NCI-H2107 treated with DMSO at 0.1 percent for 48 hours (cell line): ENCODE measurements at regions not wholly inside any gene's neighbourhood (a gene's known extent, or its start where the extent isn't known, plus 50 kb on each side); places are given as distances from the start of the nearest gene placed in this dataset.
"Not testable (repeated sequence)": the region's sequence is repeated elsewhere in the genome, so short reads cannot be mapped to it uniquely, and the experiment has no call there.

ENCODE experiments used
- DNase-seq: peaks from one replicate; lab custom pipeline; 2025; ENCODE audit not compliant: unreplicated experiment; lab: John Stamatoyannopoulos, UW

DNA sequence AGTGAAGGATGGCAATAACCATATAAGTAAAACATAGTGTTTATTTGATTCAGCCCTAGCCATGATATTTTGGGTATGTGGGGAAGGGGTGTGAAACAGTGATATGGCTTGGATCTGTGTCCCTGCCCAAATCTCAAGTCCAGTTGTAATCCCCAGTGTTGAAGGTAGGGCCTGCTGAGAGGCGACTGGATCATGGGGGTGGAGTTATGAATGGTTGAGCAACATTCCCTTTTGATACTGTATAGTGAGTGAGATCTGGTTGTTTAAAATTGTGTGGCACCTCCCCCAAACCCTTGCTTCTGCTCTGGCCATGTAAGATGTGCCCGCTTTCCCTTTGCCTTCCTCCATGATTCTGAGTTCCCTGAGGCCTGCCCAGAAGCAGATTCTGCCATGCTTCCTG lies 1804.6 kb downstream of the MAT2B start:
- no peak for DNase-seq

DNA sequence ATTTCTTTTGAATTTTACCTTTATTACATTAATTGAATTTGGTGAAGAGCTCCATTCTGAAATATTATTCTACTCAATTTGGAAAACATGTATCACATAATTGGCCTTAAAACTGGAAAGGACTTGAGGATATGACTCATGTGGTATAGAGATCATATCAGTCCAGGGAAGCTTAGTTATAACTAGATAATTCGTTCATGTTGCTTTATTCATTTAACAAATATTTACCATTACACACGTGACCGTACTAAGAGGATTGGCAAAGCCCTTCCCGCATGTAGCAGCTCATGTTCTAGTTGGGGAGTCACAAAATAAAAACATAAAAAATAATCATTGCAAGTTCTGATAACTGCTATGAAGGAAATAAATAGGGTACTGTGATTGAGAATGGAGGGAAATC lies 1816.5 kb downstream of the MAT2B start:
- no peak for DNase-seq

DNA sequence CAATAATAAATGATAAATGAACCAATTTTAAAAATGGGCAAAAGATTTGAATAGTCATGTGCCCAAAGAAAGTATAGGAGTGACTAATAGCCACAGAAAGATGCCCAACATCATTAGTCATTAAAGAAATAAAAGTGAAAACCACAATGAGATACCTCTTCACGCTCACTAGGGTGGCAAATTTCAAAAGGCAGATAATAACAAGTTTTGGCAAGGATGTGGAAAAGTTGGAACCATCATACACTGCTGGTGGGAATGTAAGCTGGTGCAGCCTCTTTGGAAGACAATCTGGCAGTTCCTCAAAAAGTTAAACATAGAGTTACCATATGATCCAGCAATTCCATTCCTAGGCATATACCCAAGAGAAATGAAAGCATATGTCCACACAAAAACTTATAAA lies 1819.8 kb downstream of the MAT2B start:
- no peak for DNase-seq

DNA sequence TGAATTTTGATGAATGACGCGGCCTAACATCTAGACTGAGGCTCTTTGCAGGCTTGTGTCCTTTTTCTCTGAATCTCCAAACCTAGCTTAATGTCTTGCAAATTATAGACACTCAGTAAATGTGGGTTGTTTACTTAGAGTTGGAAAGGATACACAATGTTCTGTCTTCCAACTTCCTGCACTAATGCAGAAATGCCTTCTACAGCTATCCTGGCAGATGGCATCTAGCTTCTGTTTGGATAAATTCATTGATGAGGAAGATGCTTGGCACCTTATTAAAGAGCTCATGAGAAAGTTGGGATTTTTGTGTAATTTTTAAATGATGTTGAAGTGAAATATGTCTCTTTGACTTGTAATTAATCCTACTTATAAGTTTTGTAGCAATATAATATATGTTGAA lies 1822.2 kb downstream of the MAT2B start:
- no peak for DNase-seq

DNA sequence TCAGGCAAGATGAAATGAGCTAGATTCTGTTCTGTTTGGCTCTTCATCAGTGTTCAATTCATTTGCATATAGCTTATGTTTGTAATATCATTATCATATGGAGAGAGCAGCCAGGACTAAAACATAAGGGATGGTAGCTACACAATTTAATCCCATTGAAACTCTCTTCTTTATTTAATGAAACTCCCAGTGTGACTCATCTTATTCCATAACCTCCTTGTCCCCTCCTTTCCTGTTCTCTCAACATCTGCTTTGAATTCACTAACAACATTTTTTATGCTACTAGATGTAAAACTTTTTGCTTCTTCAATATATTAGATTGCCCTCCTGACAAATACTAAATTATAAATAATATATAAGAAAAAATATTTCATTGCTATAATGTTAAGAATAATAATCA lies 1823.4 kb downstream of the MAT2B start:
- no peak for DNase-seq

DNA sequence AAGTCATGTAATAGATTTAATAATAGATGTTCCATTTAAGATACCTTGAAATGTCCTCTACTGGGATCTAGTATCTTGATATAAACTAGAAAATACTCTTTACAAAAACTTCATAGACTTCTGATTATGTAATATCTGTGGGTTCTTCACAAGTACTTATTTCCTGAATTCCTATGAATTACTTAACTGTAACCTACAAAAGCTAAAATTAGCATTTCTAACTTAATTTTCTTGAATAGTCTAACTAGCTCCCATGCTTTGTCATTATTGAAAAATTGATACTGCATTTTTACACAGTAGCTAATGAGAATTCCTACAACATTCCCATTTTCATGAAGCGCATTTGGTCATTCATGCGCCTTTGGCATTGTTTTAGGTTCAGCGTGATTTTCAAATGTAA lies 1828.2 kb downstream of the MAT2B start:
- no peak for DNase-seq

DNA sequence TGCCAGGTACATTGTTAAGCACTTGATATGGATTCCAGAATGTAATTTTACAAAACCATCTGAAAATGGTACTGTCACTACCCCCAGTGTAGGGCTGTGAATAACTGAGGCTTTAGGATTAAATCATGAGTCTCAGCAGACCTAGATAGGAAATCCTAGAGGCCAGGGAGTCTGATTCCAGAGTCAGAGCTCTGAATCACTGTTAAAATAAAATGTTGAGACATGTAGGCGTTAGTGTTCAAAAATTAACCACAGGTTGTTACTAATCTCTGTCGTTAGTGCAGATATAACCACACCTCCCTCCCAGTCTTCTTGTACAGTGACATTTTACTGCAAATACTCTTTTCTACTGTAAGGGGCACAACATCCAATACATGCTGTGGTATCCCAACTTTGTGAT lies 1828.8 kb downstream of the MAT2B start:
- no peak for DNase-seq

DNA sequence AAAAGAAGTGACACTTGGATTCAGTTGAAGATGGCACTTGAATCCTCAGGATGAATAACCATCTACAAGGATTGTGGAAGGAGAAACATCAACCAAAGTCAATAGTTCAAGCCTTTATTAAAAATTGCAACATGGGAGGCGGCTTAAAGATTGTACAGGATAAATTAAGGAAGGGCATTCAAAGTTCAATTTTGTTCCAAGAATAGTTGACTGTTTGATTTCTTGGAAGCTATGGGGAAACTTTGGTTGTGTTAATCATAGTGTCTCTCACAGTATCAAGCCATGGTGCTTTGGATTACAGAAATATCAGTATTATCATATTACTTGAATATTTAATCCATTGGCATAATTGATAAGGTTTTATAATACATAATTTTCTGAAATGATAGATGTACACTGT lies 1844.3 kb downstream of the MAT2B start:
- no peak for DNase-seq

DNA sequence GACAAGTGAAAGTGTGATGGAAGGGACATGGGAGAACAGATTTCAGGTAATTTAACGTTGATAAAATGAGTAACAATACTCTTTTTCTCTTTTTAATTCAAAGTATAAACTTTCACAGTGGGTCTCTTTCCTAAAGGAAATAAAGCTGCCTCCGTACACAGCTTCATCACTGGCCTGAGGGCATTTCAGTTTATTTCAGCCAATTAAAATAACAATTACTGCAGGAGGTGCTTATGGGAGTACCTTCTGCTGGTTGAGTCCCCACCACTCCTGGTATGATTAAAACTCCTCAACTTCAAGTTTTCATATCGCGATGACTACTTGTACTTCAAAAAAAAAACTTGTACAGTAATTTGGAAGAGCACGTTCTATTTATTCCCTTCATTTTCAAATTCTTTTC lies 1845.9 kb downstream of the MAT2B start:
- no peak for DNase-seq

DNA sequence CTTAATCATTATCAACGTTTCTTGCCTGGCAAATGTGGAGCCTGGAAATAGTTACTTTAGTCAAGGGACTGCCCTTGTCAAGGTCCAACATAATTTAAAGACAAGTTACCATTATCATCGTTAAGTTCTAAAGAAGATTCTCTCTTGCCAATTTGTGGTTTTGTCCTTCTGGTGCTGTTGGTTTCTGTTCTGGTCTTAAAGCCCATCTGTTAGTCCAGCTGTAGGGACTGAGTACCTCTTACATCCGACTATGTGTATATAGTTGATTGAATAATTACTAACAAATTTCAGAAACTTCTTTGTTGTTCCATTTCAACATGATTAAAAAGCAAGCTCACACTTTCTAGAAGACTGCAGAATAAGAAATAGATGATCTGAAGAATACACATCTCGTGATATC lies 1854.9 kb downstream of the MAT2B start:
- DNase-seq = no peak

DNA sequence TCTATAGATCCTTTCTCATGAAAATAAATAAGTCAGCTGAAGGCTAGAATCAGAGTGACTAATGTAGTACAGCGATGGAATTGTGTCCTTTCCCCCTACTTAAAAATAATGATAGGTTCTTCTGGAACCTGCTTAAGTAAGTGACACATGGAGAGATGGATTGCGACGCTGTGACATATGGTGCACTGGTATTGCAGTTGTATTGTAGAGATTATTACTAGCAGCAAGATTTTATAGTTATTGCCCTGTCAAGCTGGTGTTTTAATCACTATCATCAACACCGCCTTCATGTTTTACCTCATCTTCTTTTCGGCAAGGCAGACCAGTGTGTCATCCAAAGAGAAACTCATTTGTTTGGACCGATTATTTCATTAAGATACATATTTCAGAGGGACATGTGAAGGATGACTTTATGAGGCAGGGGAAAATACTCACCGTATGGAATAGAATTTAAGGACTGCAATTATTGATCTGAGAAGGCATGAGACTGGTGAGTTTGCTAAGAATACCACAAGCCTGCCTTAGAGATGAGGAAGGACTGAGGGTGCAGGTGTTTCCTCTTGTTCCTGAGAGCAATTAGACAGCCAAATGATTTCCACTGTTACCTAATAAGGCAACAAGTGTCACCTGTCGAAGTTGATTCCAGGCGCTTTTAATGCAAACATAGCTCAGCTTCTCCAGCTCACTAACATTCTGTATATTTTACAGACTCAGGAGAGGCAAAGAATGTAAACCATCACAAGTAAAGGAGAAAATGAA lies 1855.5 kb downstream of the MAT2B start:
- no peak for DNase-seq

DNA sequence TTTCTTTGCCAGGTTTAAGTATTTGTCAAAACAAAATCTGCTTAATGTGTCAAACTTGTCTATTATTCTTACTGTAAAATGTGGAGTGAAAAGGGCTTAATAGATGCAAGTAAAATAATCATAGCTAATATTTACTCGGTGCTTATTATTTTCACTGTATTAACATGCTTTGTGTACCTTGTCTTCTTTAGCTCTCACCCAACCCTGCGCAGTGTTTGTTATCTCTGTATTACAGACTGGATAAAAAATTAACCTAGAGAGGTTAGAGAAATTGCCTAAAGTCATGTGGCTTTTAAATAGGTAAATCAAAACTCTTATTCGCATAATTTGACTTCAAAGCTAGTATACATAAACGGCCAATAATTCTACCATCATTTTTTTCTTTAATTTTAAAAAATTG lies 1864.8 kb downstream of the MAT2B start:
- no peak for DNase-seq

DNA sequence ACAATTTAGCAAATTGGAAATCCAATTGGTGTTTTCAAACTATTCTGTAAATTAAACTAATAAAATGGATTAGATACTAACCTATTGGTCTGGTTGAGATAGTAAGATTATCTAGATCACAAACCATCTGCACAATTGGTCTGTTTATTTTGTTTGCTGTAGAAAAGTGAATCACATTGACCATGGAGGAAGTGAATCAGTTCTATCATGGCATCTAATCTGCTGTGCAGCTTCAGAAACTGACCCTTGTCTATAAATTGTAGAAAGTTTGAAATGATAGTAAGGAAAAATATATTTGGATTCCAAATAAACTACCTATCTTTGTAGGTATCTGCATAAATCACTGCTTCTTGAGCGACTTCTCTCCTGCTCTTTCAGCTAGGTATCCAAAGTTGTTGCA lies 1865.4 kb downstream of the MAT2B start:
- no peak for DNase-seq

DNA sequence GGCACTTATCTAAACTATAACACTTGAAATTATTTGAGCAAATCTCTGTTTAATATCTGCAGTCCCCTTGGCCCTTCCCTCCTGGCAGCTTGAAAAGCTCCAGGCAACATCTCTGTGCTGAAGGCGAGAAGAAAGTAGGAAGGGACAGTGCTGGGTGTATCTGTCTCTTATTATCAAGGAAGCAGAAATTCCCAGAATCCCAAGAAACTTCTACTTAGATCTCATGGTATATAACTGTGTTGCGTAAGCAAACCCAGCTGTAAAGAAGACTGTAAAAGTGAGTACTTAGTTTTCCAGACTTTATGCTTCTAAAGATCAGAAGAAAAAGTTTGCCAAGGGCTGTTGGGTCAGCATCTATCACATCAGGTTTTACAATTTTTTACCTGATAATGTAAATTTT lies 1869.8 kb downstream of the MAT2B start:
- no peak for DNase-seq

DNA sequence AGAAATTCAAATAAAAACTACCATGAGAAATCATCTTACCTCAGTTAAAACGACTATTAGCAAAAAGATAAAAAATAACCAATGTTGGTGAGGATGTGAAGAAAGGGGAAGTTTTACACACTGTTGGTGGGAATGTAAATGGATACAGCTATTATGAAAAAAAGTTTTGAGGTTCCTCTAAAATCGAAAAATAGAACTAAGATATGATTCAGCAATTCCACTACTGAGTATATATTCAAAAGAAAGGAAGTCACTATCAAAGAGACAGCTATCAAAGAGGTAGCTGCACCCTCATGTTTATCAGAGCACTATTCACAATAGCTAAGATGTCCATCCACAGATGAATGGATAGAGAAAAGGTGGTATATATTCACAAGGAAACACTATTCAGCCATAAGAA lies 1888.4 kb downstream of the MAT2B start:
- no peak for DNase-seq

DNA sequence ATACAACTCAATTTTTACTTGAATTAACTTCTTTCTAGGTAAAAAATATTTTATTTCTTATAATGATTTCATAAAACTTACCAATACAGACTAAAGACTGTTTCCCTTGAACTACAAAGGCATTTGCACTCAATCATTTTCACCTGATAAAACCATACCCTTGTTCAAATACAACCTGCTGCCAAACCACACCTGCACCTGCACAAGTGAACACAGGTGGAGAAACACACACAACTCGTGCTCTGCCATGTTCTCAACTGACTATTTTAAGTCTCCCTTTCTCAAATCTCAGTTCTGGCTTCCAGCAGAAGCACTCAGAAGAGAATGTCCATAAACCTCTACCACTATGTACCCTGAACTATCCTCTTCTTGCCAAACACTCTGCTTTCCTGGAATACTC lies 1892.1 kb downstream of the MAT2B start:
- DNase-seq = no peak

DNA sequence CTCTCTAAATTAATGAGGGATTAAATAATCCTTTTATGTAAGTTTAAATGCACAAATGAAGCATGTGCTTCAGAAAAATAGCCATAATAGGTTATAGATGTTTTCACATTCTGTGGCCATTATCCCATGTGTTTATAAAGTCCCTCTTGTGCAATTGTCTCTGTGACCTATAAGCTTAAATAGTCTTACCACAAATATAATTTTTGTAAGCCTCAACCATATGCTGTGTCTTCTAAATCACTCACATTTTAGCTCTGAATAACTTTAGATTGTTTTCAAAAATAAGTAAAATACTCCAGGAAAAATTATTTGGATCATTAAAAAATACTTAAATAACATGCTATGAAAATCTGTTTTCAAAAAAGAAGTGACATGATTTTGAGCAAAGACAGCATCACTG lies 1894.7 kb downstream of the MAT2B start:
- DNase-seq = no peak

DNA sequence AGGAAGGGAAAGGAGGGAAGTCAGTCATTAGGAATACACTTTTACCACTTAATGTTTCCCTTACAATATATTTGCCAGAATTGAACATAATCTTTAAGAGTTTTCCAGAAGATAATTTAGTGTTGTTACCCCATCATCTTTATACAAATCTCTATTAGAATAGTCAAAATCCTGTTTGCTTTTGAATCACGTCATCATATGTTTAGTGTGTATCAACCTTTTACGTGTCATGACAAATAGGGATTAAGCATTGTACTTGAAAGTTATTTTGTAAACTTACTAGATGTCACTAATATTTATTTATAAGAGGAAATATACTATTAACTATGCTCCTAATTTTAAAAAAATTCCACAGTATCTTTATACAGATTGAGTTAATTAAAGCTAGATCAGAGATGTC lies 1899.5 kb downstream of the MAT2B start:
- DNase-seq = no peak

DNA sequence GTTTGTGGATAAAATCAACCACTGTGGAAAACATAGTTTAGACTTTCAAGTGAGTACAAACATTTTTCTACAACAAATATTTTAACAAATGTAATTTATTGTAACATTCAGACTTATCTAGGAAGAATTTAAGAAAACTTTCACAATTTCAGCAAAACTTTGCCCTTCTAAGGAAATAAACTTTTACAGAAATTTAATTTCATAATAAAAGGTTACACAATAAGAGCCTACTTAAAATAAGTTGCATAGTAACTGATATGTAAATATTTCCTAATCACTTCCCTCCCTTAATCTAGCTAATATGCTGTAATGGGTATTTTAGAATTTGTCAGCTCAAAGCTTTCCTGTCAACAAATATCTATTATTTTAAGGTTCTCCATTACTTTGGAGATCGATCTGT lies 1899.9 kb downstream of the MAT2B start:
- no peak for DNase-seq

DNA sequence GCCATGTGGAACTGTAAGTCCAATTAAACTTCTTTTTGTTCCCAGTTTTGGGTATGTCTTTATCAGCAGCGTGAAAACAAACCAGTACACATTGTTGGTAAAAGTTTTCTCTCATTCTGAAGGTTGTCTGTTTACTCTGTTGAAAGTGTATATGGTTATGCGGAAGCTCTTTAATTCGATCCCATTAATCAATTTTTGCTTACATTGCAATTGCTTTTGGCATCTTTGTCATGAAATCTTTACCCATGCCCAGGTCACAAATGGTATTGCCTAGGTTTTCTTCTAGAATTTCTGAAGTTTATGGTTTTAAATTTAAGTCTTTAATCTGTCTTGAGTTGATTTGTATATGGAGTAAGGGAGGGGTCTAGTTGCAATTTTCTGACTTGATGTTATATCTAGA lies 1901.9 kb downstream of the MAT2B start:
- no peak for DNase-seq

DNA sequence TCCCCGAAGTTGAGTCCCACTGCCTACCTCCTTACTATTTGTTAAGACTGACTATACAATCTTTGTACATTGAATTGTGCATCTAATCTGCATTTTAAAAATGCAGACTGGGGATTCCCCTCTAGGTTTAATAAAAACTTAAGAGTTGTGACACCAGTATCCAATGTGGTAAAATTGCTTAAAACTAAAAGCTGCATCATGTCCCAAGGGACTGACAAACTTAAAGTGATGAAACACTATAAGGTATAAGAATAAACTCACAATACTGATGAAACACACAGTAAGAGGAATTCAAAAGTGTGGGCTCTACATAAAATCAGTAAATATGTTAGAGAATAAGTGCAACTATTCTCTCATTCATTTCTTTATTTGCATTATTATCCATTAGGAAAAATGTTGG lies 1905.1 kb downstream of the MAT2B start:
- no peak for DNase-seq

DNA sequence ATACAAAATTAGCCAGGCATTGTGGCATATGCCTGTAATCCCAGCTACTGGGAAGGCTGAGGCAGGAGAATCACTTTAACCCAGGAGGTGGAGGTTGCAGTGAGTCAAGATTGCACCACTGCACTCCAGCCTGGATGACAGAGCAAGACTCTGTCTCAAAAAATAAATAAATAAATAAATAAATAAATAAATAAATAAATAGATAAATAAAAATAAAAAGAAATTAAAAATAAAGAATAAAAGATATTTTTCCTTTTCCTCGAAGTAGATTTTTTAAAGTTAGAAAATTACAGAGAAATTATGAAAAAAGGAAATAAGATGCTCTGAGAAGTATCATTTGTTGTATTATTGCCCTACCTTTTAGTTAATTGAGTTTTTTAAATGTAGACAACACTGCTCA lies 1906.1 kb downstream of the MAT2B start:
- not testable (repeated sequence) for DNase-seq

DNA sequence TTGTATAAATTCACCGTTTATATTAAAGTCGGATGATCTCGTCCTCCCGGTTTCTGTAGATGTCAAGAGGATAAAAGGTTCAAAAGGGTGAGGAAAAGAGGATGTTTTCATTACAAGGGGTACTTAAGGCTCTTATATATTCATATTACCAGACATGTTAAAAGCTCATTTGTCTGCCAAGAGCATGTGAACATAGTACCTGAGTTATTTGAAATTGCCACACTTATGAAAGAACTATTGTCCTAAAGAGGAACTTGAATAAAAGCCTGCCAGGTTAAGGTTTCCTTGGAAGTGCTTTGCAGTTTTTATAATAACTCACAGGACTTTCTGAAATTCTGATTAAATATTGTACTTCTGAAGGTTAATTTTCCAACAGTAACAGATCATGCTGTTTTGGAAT lies 1915.1 kb downstream of the MAT2B start:
- DNase-seq = no peak
